Vagina (tissue), 2 donors: ENCODE measurements at regions not wholly inside any gene's neighbourhood (a gene's known extent, or its start where the extent isn't known, plus 50 kb on each side); places are given as distances from the start of the nearest gene placed in this dataset.

Experiments used
- POLR2A ChIP-seq, 2 donors: fragments of 450-650 bp; IDR thresholded peaks; one replicate each; pipeline ENCODE4 v1.6.1; 2017; ENCODE audit warnings: antibody characterized with exemption in 2 of 2, mild to moderate bottlenecking in 2 of 2, moderate library complexity in 2 of 2
- POLR2AphosphoS5 ChIP-seq, 2 donors: sonication (generic); formaldehyde crosslinking; IDR thresholded peaks; one replicate each; pipeline ENCODE4 v1.9.0; 2017; ENCODE audit warnings: antibody characterized with exemption in 2 of 2, mild to moderate bottlenecking in 2 of 2, low read depth in 1 of 2; ENCODE audit not compliant: insufficient read depth in 1 of 2
- TF ChIP-seq, protein P1 (sequence below), 3 experiments: fragments of 450-650 bp in 2 of 3; fragments of 200-600 bp in 1 of 3; sonication (generic) in 1 of 3; IDR thresholded peaks; one replicate each; pipeline ENCODE4 v1.5.1; 2017 to 2019; ENCODE audit warnings: antibody characterized with exemption in 3 of 3, mild to moderate bottlenecking in 2 of 3, moderate library complexity in 2 of 3

DNA sequence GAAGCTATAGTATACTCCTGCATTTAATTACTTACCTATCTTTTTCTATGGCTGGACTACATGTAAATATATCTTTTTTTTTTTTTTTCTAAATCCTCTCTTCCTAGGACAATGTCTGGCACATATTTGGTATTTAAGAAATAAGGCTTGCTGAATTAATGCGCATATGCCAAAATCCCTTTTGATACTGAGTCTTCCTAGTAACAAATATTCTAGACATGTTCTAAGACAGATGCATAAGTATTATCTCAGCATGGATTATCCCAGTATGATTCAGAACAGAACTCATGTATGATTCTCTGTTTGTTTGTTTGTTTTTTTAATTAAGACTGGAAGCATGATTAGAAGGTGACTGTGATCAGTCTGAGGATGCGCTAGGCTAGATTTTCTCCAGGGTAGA, 249.8 kb upstream of the ZNF717 start:
- TF ChIP-seq, protein P1, sequence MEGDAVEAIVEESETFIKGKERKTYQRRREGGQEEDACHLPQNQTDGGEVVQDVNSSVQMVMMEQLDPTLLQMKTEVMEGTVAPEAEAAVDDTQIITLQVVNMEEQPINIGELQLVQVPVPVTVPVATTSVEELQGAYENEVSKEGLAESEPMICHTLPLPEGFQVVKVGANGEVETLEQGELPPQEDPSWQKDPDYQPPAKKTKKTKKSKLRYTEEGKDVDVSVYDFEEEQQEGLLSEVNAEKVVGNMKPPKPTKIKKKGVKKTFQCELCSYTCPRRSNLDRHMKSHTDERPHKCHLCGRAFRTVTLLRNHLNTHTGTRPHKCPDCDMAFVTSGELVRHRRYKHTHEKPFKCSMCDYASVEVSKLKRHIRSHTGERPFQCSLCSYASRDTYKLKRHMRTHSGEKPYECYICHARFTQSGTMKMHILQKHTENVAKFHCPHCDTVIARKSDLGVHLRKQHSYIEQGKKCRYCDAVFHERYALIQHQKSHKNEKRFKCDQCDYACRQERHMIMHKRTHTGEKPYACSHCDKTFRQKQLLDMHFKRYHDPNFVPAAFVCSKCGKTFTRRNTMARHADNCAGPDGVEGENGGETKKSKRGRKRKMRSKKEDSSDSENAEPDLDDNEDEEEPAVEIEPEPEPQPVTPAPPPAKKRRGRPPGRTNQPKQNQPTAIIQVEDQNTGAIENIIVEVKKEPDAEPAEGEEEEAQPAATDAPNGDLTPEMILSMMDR (IDR thresholded peaks at IDR 0.05): no peak
- no peak for TF ChIP-seq POLR2A (IDR thresholded peaks at IDR 0.05)
- no peak for TF ChIP-seq POLR2AphosphoS5 (IDR thresholded peaks at IDR 0.05; ENCODE audit: insufficient read depth in 1 of 2, low read depth in 1 of 2)
